Activated CD4-positive, CD25-positive, alpha-beta regulatory T cell treated with anti-CD3 and anti-CD28 coated beads, Interleukin-2, amount 50 U/mL, for 16 hours (primary cell): ENCODE measurements at regions not wholly inside any gene's neighbourhood (a gene's known extent, or its start where the extent isn't known, plus 50 kb on each side); places are given as distances from the start of the nearest gene placed in this dataset.

ENCODE experiments used
- DNase-seq: peaks from one replicate; pipeline ENCODE4 v3.0.0-alpha.2; 2020; ENCODE audit warnings: low read depth, low spot score

DNA sequence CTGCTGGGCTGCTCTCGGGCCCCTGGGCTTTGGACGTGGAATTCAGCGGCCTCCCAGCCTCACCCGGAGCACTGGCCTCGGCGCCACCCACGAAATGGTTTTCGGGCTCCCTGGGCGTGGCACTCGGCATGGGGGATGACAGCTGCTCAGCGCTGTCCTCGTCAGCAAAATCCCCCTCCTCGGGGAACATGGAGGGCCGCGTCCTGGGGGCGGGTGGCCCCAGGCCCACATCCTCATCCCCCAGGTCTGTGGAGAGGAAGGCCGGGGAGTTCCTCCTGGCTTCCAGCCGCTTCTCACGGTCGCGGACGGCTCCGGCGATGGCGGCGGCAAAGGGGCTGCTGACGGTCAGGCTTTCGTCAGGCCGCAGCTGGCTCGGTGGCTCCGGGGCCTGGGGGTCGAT is 88.4 kb downstream of the CTTN start:
- DNase-seq: no peak

GRCh38 chr11:70487160-70487559 is 88.8 kb downstream of the CTTN start:
- DNase-seq: no peak

DNA sequence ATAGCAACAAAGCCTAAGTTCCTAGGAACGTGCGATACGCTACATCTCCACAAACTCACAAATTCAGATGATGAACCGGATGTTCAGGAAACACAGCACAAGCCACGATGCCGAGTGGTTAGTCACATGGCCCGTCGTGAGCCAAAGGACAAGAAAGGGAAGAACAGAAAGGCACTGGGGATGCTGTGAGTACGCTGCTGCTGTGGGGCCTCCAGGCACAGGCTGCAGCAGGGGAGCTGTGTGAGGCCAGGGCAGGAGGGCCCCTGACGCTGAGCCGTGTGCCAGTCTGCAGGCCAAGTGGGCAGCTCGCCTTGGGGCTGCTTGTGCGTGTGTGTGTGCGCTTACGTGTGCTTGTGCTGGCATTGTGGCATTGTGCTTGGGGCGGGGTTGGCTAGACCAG is 89.4 kb downstream of the CTTN start:
- DNase-seq: no peak

DNA sequence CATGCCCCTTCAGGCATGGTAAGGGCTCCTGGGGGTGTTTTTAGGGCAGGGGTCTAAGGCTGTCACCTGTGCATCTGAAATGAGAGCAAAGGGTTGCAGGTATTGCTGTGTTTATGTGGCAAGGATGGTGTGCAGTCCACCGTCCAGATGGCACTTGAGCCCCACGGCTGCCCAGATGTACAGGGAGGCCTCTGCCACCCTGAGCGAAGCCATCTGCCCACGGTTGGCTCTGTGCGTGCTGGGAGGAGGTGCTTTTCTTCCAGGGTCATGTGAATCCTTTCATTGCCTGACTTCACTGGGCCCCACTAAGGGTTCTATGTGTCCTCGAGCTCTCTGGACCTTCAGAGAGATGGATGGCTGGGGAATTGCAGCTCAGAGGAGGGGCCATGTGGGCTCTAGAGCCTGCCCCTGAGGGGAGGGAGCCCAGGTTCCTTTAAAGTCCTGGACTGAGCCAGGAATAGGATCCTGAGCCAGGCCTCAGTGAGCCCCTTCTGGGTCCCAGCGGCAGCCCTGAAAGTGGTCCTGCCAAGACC is 89.9 kb downstream of the CTTN start:
- no peak for DNase-seq

- no peak for DNase-seq
Observed at GRCh38 chr11:70489276-70489675, 90.9 kb downstream of the CTTN start.

DNA sequence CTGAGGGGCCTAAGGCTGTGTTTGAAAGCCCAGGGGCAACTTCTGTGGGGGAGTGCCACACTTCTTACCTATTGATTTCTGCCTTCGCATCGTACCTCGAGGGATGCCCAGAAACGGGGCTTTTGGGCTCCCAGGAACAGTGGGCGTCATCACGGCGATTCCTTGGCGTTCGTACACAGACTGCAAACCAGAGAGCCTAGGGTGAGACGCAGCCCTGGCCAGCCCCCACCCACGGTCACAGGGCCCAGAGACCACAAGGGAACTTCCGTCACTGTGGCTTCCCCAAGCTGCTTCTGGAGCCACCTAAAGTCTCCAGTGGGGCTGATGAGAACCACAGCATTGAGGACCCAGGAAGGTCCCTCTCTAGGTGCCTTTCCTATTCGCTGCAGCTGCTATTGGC is 91.9 kb downstream of the CTTN start:
- DNase-seq: no peak

GRCh38 chr11:70490723-70491558 is 92.6 kb downstream of the CTTN start:
- DNase-seq: no peak

DNA sequence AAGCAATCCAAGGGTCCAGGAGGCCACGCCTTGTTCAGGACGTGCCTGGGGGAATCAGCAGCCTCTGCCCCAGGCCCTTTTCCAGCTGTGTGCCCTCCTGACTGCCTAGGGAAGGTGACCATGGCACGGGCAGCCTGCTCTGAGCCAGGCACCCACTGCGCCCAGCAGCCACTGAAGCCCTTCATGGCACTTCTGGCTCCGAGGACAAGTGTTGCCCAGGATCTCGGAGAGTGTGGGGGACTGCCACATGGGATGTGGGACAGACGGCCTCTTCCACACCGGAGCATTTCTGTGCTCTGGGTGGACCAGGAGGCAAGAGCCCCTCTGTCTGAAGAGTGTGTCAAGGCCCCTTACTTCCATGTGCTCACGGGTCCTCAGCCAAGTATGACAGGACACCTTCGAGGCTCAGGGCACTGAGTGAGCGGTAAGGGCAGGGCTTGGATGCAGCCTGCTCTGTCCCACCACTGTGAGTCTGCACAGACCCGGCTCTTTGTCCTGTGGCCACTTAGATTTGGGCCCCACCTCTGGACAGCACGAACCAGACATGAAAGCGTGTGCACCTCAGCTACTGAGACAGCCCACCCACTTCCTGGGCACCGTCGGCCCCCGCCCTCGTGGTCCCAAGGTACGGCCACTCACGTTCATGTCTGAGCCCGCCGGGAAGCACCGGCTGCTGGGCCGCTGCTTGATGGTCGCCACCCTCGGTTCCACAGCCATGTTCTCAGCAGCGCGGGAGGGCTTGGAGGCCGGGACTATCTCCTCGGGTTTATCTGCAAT is 93.6 kb downstream of the CTTN start:
- no peak for DNase-seq

- no peak for DNase-seq
Observed at GRCh38 chr11:70493089-70493474, 94.8 kb downstream of the CTTN start.

DNA sequence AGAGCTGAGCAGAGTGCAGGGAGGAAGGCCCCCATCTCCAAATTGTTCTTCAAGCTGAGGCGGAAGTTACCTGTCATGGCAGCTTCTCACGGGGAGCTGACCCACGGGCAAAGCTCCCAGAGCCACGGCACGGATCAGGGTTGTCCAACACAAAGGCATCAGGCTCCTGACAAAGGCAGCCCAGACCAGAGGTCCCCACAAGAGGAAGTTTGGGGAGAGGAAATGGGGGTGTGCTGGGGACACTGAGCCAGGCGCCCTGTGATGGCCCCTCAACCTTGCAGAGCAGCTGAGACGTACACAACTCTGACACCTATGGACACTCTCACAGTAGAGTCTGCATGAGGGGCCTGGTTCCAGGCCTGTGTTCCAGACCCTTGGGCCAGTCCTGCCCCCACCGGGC is 95.6 kb downstream of the CTTN start:
- DNase-seq: no peak

- no peak for DNase-seq
Observed at GRCh38 chr11:70494559-70495350, 96.4 kb downstream of the CTTN start.

GRCh38 chr11:70495351-70496310 is 97.3 kb downstream of the CTTN start:
- no peak for DNase-seq

DNA sequence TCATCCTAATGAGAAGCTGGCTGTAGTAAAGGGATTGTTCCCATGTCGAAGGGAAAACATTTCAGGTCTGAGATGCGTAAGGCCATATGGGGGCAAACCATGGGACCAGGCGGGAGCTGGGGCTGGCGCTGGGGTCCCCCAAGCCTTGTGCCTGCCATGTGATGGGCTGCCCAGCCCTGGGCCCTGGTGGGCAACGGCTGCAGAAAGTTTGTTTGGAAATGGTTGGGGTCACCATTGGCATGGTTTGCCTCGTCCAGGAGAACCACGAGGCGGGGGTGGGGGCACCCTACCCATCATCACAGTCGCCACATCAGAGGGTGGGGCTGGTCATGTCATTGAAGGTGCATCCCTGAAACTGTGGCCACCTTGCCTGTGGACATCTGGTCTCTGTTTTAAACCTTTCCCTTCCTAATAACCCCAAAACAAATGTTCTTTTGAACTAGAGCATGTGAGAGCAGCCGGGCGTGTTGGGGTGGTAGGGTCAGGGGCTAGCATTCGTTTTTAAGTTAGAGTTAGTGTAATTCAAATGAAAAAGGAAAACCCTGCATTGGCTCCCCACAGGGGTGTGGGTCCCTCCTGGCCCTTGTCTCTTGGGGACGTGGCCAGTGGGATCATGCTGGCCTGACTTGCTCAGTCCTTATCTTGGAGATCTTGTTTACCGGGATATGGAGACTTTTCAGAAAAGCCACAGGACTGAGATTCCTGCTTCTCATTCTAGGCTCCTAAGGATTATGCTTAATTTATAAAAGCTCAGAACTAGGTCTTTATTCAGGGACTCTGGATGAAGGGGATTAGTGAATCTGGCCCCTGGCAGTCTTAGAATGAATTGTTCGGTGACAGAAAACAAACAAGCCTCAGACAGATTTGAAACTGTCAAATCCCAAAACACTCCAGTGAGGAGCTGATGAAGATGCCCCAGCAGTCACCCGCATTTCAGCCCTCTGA is 98.5 kb downstream of the CTTN start:
- no peak for DNase-seq

DNA sequence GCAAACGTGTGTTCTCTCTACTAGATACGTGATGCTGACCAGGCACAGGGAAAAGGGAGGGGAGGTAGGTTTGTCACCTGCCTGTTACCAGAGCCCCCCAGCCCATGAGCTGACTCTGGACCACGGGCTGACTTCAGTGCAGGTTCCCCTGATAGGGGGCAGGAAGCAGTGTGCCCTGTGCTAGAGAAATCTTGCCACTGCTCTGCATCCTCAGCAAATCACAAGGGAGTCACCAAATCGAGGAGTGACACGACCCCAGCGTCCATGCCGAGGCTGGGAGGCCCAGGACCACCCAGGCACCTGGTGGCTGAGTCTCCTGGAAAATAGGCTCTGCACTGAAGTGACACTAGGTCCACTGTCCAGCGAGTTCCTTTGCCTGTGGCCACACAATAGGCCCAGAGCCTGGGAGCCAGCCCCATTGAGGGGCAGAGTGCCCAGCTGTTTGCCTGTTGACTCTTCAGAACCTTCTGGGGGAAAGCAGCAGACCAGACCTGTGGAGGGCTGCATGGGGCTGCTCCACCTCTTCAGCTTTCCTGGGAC is 99.3 kb downstream of the CTTN start:
- DNase-seq: no peak

DNA sequence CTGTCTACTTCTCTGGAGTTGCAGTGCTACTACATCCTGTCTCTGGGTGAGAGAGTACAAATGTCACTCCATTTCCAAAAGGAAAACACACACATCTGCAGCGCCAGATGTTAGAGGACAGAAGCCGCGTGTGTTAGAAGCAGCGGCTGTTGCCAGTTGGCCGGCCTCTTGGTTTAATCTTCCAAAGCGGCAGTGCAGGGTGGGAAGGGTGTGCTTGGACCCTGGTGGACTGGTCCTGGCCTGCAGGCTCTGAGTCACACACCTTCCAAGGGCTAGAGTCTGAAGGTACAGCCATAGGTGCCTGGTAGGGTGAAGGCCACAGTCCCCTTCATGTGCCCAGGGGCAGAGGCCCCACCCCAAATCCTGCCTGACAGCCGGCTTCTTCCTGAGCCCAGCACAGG is 99.8 kb downstream of the CTTN start:
- DNase-seq: no peak

GRCh38 chr11:70498976-70499801 is 100.9 kb downstream of the CTTN start:
- DNase-seq: no peak

GRCh38 chr11:70500076-70500847 is 101.9 kb downstream of the CTTN start:
- DNase-seq: no peak
